ENCODE measurements at regions not wholly inside any gene's neighbourhood (a gene's known extent, or its start where the extent isn't known, plus 50 kb on each side); places are given as distances from the start of the nearest gene placed in this dataset.

DNA sequence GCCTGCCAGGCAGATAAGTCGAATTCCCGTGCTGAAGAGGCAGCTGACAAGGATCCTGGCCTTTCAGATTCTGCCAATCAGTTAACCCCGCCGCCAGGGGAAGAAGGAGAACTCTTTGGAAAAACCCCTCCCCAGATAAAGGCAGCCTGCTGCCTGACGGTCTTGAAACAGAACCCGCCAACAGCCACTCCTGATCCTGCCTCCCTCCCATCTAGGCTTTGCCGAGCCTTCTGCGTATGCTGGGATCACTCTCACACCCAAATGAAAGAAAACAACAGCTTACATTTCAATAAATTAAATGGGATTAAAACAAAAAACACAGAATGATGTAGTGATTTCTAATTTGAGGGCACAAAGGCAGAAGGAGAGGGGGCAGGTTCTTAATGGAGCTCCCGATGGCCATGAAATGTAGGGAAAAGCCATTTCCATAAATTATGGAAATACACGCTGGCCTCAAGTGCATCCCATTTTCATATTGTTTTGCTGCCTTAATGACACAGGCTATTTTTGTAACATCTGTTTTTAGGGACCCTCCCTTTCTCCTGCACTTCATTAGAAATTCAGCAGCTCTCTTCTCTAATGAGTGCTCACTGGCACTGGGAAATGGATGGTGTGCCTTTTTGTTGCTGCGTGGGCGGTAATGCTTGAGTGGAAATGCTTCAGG lies 319.1 kb downstream of the MED10 start:
- no peak for DNase-seq

DNA sequence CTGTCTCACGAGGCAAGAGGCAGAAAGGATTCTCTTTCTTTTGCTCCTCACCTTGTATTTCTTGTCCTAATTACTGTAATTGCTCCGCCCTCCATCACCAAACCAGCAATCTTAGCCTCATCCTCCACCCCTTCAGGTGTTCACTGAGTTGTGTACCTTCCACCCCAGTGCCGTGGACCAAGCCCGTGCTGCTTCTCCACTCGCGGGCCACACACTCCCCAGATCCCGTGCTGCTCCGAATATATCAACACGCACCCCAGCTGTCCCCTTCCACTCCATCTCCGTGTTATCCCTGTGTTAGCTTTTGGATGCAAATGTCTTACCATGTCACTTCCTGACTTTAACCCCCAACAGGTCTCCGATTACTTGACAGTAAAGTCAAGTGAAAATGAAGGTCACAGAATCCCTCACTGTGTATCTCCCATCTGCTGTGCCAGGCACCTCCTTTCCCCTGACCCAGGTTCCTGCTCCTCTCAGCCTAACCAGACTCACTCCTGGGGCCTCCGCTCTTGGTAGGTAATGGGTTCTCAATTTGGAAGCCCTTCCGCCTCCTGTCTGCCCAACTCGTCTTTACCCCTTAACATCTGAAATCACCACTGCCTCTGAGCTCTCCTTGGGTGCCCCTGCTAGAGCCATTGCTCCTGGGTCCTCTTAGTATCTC lies 320.2 kb downstream of the MED10 start:
- DNase-seq, result no peak

DNA sequence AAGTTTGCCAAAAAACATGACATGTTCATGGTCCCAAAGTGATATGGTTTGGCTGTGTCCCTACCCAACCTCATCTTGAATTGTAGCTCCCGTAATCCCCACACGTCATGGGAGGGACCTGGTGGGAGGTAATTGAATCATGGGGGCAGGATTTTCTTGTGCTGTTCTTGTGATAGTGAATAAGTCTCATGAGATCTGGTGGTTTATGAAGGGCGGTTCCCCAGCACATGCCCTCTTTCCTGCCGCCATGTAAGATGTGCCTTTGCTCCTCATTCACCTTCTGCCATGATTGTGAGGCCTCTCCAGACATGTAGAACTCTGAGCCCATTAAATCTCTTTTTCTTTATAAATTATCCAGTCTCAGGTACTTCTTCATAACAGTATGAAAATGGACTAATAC lies 322.1 kb downstream of the MED10 start:
- DNase-seq, result no peak

DNA sequence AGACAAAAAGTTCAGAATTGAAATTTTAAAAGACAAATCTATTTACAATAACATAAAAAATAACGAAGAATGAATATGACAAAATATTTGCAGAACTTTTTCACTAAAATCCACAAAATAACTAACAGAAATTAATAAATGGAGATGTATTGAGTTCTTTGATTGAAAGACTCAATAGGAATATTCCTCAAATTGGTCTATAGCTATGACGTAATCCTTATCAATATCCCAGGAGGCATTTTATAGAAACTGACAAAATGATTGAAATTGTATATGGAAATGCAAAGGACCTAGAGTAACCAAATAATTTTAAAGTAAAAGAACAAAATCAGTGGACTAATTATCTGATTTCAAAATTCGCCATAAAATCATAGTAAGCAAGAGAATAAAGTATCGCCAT lies 328.7 kb downstream of the MED10 start:
- no peak for DNase-seq

DNA sequence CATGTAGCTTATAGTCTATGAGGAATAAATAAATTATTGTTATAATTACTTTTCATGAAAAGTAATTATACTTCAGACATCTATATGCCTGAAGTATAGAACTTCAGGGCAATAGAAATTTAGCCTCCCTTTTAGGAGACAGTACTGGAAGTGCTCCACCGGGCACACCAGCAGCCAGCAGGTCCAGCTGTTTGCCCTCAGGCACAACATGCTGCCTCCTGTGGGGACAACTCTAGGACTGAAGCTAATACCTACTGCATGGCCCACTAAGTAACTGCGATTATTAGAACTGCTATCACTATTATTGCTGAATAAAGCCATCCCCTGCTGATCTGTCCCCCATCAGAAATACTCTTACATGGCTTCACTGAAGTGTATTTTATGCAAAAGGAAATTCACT lies 329.6 kb downstream of the MED10 start:
- DNase-seq, result no peak

DNA sequence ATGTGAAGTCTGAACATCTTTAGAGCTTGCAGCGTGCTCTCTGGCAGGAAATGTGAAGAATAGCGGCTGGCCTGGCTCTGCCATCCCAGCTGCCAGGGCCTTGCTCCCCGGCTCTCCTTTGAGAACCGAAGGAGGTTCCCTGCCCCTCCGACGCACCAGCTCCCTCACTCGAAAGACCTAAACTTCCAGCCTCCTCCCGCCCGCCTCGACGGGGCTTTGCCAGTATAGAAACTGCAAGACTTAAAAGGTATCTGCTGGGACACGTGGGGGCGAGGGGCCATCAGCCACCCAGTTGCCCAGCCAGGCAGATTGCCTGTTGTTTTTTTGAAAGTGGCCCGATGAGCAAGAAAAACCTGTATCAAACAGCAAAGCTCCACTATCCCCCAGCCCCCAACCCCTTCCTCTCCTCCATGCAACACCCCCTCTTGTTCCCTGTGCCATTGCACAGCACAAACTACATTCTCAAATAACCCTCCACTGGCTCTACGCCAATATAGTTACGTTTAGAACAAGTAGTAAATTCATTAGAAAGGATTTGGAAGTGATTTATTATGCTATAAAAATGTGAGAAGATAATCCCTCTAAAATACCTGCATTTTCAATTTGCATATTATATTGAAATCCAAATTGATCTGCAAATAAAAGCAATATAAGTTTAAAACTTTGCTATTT lies 331.9 kb downstream of the MED10 start:
- DNase-seq, result no peak

DNA sequence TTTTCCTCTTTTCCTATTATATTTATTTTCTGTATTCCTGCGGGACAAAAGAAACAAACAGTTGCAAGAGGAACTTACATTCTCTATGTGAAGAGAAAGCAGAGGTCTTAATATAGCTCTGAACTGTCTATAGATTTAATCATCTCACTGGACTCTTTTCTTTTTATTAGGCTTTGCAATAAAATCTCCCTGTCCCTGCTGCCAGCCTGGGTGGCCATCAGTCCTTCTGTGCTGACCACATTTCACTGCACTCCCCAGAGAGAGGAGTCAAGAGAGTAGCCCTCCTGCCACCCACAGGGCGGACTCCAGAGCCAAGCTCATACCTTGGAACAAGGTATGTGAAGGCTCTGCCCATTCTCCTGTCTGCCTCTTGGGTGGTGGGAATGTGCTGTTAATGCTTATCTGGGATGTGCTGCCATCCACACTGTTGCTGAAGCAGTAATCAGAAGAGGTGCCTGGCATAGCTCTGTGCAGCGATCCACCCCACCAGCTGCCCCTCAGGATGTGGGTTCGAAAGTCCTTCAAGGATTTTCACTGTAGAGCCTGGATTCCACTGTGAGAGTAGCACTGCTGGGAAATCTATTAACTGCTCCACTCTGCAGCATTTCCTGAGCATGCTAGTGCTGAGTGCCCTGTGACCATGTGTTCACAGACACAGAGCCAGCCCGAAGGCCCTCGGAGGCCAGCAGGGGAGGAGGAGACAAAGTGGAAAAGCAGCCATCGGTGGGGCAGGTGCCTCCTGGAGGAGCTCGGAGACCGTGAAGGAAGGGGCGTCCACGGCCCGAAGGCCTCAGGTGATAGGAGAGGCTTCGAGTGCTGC lies 334.6 kb downstream of the MED10 start:
- DNase-seq, result no peak

DNA sequence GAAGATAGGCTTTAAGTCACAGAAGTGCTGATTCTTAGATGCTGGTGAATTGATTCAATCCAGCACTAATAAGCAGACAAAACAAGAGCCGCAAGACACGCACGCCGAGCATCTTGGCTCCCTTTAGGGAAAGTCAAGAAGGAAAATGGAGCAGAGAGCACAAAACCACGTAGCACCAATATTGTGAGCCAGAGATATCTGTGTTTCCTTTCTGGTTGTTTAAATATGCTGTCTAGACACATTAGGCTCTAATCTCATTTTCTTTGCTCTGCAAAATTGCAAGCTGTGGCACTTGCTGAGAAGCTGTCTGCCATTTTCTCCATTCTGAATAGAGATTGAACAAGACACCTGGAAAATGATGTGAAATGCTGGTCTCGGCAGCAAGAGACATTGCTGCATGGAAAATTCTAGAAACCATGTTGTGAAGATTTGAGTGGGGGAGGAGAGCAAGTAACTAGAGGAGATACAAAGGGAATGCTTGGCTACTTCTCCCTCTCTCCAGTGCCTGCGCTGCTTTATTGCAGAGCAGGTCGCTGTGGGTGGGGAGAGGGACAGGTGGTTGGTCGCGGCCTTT lies 336.3 kb downstream of the MED10 start:
- no peak for DNase-seq

DNA sequence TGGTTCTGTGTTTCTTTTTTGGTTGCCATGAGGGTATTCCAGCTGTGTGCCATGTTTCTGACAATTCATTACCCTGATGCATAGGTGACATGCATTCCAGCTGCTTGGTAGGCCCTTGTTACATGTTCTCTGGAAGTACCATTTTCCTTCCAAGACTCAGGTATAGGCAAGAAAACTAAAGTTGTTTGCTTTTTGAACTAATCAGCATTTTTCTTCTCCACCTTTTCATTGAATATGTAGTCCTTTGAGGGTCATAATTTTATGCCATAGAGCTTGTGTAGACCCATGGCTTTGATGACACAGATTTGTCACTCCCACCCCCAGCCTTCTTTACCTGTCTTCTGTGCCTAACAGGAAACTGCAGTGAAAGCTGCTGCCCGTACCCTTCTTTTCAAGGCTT lies 339.2 kb downstream of the MED10 start:
- DNase-seq, result no peak

DNA sequence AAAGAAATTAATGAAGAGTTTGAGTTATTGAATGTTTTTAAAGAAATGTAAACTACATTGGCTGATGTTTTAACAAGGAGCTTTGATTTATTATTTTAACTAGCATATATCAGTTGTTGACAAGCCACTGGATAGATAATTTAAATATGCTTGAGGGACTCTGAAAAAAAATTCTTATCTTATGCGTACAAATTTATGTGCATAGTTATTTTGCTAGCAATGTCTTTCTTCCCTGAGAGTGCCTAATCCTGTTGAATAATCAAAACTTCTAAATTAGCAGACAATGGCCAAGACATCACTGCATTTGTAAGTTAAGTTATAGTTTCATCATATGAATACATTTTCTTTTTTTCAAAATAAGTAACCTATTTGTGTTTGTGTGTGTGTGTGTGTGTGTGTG lies 342.3 kb downstream of the MED10 start:
- no peak for DNase-seq

DNA sequence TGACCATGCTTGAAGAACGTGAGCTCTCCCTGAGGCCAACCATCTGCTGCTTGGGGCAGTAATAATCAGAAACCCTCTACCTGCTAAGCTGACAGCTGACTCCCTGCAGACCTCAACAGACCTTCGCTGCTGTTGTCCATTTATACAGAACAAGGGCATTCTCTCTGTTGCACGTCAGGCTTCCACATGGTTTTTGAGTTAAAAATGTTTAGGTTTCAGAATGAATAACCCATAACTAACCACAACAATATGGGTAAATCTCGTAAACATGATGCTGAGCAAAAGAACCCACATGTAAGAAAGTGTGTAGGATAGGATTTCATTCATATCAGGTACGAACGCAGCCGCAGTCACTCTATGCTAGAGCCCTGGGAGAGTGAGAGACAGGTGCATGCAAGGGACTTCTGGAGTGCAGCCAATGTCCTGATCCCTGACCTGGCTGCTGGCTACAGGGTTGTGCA lies 348.5 kb downstream of the MED10 start:
- DNase-seq, result no peak

DNA sequence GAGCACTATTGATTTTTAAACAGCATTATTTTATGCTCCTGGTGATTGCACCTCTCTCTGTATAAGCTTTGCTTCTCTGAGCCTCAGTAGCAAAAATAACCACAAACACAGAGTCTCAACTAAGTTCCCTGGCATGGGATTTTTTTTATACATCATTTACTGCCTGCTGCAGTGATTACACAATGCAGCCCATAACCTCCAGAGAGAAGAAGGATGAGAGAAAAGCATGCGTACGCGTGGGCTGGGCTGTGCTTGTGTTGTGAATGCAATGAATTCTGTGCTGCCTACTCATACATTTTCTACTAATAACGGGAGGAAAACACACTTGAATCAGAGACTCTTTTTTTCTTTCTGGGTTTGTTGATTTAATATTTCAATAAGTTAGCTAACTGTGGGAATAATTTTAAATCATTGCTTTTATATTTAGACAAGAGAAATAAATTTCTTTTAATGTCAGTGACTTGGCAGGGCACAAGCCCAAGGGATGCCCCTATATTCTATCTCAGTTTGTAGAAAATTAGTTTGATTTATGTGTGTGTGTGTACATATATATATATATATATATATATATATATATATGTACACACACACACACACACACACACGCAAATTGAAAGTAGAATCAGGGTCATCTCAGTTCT lies 351.5 kb downstream of the MED10 start:
- DNase-seq, result no peak

DNA sequence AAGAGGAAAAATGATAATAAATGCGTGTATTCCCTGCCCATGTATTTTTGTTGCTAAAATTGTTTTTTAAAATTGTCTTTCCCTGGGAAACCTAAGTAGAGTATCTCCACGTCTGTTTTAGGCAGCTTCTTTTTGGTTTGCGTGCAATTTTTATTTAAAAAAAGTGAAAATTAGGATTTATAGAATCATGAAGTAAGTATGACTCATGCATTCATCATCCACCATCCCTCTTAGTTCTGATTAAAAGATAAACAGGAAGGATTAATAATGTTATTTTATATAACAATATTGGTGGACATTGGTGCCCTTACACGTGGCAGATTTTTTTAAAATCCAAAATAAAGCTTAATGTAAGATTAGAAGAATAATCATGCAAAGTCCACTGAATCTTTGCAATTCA lies 358.7 kb downstream of the MED10 start:
- DNase-seq, result no peak

DNA sequence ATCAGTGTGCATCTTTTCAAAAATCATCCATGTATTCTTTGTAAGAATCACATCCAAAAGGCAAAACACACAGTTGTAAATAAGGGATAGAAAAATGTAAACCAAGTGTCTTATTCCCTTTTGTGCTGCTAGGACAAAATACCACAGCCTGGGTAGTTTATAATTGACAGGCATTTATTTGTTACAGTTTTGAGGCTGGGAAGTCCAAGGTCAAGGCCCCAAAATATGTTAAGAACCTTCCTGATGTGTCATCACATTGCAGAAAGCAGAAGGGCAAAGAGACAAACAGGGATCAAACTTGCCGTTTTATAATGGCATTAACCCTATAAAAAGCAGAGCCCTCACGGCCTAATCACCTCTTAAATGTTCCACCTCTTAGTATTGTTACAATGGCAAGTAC lies 364.8 kb downstream of the MED10 start:
- no peak for DNase-seq

DNA sequence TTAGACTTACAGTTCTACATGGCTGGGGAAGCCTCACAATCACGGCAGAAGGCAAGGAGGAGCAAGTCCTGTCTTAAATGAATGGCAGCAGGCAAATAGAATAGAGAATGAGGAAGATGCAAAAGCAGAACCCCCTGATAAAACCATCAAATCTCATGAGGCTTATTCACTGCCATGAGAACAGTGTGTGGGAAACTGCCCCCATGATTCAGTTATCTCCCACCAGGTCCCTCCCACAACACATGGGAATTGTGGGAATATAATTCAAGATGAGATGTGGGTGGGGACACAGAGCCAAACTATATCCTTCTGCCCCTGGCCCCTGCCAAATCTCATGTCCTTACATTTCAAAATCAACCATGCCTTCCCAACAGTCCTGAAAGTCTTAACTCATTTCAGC lies 367.1 kb downstream of the MED10 start:
- no peak for DNase-seq

DNA sequence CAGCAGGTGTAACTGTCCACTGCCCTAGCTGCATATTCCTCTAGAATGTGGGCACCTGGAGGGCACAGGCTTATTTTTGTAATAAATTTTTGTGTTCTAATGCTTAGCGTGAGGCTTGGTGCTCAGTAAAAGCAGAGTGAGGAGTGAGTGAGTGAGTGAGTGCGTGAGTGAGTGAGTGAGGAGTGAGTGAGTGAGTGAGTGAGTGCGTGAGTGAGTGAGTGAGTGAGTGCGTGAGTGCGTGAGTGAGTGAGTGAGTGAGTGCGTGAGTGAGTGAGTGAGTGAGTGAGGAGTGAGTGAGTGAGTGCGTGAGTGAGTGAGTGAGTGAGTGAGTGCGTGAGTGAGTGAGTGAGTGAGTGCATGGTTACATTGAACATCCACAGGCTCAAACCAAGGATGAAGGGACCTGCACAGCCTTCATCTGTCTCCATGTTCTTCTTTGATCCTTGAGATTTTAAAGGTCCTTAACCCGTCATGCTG lies 371.5 kb downstream of the MED10 start:
- DNase-seq, result no peak

DNA sequence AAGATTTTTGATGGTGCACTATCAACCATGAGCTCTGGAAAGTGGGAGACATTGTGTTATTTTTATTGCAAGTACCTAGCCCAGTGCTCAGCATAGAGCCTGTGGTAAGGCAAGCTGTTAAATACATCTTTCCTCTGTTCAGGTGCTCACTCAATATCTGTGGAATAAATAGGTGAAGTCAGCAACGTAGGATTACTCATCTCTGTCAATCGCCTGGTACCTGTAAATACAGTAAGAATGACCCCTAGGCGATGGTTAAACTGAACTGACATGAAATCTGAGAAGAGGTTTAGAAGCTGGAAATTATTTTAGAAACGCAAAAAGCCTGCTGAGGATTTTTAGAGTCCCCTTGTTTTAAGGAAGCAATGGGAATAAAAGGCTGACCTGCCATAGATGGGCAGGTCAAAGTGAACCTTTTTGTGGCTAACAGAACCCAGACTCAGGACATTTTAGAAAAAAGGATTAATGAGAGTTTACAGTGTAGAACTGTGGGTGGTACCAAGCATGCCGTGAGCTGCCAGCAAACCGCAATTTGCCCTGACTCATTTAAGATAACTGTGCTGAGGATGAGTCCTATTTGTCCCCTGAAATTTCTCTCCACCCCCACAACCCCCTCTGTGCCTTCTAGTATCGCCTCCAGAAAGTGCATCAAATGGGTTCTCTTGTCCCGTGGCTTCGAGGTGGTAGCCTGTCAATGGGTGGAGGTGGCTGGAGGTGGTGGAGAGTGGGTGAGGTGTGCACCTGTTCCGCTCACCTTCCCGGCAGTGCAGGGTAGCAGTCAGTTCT lies 375.1 kb downstream of the MED10 start:
- no peak for DNase-seq

DNA sequence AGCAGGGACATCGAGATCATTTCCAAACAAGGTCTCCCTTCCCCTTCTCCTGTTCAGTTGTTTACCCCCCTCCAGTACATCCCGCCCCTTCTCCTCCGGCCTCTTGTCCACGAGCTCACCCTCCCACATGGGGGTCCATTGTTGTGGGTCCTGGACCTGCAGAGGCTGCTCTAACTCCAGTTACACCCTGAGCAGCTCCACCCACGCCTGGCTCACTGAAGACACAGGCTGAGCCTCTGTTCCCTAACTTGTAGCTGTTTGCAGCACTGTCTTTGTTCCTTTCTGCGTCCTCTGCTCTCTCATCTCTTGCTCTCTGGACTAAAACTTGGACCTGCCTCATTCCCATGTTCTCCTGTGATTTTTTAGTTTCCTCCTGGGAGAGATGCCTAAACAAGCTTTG lies 377.5 kb downstream of the MED10 start:
- no peak for DNase-seq

DNA sequence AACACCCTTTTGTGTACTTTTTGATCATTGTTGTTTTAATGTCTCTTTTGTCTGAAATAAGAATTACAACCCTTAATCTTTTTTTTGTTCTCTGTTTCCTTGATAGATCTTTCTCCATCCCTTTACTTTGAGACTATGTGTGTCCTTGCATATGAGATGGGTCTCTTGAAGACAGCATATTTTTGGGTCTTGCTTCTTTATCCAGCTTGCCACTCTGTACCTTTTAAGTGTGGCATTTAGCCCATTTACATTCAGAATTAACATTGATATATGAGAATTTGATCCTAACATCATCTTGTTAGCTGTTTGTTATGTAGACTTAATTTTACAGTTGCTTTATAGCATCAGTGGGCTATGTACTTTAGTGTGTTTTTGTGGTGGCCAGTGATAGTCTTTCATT lies 382.5 kb downstream of the MED10 start:
- no peak for DNase-seq

DNA sequence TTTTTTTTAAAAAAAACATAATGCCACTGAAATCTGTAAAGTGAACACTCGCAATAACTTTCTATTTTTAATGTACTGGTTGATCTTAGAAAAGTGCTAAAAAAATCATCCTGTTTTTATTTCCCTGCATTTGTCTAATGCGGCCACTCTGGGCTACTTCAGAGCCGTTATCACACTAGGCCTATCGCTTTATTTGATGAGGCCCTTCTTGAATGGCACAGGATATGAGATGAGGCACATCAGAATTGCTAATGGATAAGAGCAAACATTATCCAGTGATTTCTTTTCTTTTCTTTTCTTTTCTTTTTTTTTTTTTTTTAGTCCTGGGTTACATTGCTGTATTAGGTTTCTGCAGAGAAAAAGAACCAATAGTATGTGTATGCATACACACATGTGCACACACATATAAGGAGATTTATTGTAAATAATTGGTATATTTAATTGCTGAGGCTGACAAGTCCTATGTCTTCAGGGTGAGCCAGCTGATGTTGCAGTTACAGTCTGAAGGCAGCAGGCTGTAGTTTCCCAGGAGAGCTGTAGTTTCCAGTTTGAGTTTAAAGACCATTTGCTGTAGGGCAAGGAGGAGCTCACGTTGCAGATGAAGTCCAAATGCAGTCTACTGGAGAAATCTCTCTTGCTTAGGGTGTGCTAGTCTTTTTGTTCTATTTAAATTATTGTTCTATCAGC lies 391.7 kb downstream of the MED10 start:
- DNase-seq, result no peak

DNA sequence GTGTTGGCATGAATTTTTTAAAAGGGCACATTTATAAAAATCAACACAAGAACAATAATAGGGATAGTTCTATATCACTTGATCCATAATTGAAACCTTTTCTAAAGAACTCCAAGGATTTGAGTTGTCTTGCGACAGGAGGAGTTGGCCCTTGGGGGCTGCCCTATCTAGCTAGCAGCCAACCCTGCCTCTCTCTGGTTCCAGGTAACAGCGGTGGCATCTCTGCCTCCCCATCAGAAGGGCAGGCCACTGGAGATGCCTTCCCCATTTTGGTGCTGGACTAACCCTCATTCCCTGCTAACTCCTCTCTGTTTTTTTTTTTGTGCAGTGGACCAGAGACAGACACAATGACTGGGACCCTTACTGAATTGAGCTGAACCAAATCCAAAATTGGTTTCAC lies 393.0 kb downstream of the MED10 start:
- DNase-seq, result no peak

Measured in EL (cell line).